Breast epithelium (tissue), 3 donors: ENCODE measurements at regions not wholly inside any gene's neighbourhood (a gene's known extent, or its start where the extent isn't known, plus 50 kb on each side); places are given as distances from the start of the nearest gene placed in this dataset.

Experiments used
- POLR2A ChIP-seq: fragments of 450-650 bp; IDR thresholded peaks from one replicate; pipeline ENCODE4 v1.6.1; 2016; ENCODE audit warnings: antibody characterized with exemption, mild to moderate bottlenecking, moderate library complexity
- TF ChIP-seq, protein P1 (sequence below), 3 donors: fragments of 450-650 bp; IDR thresholded peaks; one replicate each; pipeline ENCODE4 v1.5.1; 2016 to 2017; ENCODE audit warnings: antibody characterized with exemption in 3 of 3, mild to moderate bottlenecking in 3 of 3, moderate library complexity in 3 of 3

DNA sequence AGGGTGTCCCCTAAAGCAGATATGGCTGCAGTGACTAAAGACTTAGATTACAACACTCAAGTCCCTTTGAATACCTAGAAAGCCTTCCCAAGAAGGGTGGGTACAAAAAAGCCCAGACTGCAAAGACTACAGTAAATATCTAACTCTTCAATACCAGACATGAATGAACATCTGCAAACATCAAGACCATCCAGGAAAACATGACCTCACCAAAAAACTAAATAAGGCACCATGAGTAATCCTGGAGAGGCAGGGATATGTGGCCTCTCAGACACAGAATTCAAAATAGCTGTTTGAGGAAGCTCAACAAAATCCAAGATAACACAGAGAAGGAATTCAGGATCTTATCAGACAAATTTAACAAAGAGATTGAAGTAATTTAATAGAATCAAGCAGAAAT lies 138.2 kb upstream of the OTOS start:
- TF ChIP-seq, protein P1, sequence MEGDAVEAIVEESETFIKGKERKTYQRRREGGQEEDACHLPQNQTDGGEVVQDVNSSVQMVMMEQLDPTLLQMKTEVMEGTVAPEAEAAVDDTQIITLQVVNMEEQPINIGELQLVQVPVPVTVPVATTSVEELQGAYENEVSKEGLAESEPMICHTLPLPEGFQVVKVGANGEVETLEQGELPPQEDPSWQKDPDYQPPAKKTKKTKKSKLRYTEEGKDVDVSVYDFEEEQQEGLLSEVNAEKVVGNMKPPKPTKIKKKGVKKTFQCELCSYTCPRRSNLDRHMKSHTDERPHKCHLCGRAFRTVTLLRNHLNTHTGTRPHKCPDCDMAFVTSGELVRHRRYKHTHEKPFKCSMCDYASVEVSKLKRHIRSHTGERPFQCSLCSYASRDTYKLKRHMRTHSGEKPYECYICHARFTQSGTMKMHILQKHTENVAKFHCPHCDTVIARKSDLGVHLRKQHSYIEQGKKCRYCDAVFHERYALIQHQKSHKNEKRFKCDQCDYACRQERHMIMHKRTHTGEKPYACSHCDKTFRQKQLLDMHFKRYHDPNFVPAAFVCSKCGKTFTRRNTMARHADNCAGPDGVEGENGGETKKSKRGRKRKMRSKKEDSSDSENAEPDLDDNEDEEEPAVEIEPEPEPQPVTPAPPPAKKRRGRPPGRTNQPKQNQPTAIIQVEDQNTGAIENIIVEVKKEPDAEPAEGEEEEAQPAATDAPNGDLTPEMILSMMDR (IDR thresholded peaks at IDR 0.05) = no peak
- no peak for TF ChIP-seq POLR2A
